Kidney (tissue), 13 donors: ENCODE measurements at regions not wholly inside any gene's neighbourhood (a gene's known extent, or its start where the extent isn't known, plus 50 kb on each side); places are given as distances from the start of the nearest gene placed in this dataset.

Experiments
- DNase-seq, 5 donors: peaks; one replicate each; pipeline ENCODE4 v3.0.0-alpha.2; 2013 to 2020
- FAIRE-seq: peaks from 2 replicates; lab custom pipeline; 2012; peaks lifted over from hg19 to GRCh38; lab: Jason Lieb, UNC
- H3K27ac ChIP-seq, 2 donors: one replicate each; pipeline ENCODE4 v1.7.0; 2013; ENCODE audit warnings: low read depth in 2 of 2, low read length in 2 of 2, inconsistent platforms in 1 of 2
- H3K27me3 ChIP-seq: one replicate; pipeline ENCODE4 v1.7.1; 2013; ENCODE audit warnings: low read length, inconsistent platforms; ENCODE audit not compliant: control insufficient read depth, insufficient read depth
- H3K36me3 ChIP-seq, 3 donors: one replicate each; pipeline versions ENCODE4 v1.7.0 to v1.7.1; 2013; ENCODE audit warnings: low read length in 3 of 3, control low read depth in 1 of 3, inconsistent platforms in 1 of 3; ENCODE audit not compliant: insufficient read depth in 3 of 3, control insufficient read depth in 2 of 3
- H3K4me1 ChIP-seq, 3 donors: one replicate each; pipeline versions ENCODE4 v1.7.0 to v1.7.1; 2013; ENCODE audit warnings: low read length in 3 of 3, inconsistent platforms in 1 of 3, low read depth in 1 of 3; ENCODE audit not compliant: control insufficient read depth in 2 of 3, insufficient read depth in 2 of 3
- H3K4me3 ChIP-seq, 3 donors: one replicate each; pipeline versions ENCODE4 v1.7.0 to v1.8.1; 2013; ENCODE audit warnings: low read length in 3 of 3, control low read depth in 1 of 3, inconsistent platforms in 1 of 3
- H3K9ac ChIP-seq, 3 donors: one replicate each; pipeline versions ENCODE4 v1.7.0 to v1.7.1; 2013; ENCODE audit warnings: low read length in 3 of 3, control low read depth in 1 of 3, inconsistent platforms in 1 of 3
- H3K9me3 ChIP-seq, 3 donors: one replicate each; pipeline versions ENCODE4 v1.7.0 to v1.7.1; 2013; ENCODE audit warnings: low read length in 3 of 3, control low read depth in 1 of 3, inconsistent platforms in 1 of 3; ENCODE audit not compliant: control insufficient read depth in 2 of 3, insufficient read depth in 1 of 3
- CTCF ChIP-seq: IDR thresholded peaks from 3 replicates; pipeline ENCODE4 v1.5.1; 2012; ENCODE audit warnings: mild to moderate bottlenecking, moderate library complexity, borderline replicate concordance; ENCODE audit not compliant: insufficient read depth; ENCODE audit errors: extremely low read depth
- intact Hi-C: fragments of 100-400 bp; cut with DNase I; formaldehyde crosslinking; loops from one replicate; pipeline ENCODE4 v1.11.1; 2022
- donor health status: control.
- donor health status: control.
- donor health status: control.
- donor health status: control.
- donor health status: control.
- donor health status: DM: yes; HTN: yes; CAD: no.
- donor health status: Normal renal cell carcinoma (clear cell type).

- no peak overlapping the region for H3K9ac ChIP-seq
- no peak overlapping the region for H3K4me3 ChIP-seq
- intact Hi-C loops: no loop called here
- no peaks in the 10 kb centered on the region for H3K36me3 ChIP-seq
- TF ChIP-seq CTCF: no peak
- peaks cover 0 to 4% (median 3%) of the 10 kb centered on the region in 3 donors for H3K9me3 ChIP-seq
- H3K27me3 ChIP-seq: no peaks in the 10 kb centered on the region
- no peak overlapping the region for H3K27ac ChIP-seq
- DNase-seq: no peak
- no peaks in the 10 kb centered on the region for H3K4me1 ChIP-seq
- FAIRE-seq: no peak
Observed at GRCh38 chr16:26273607-26274006, 581.8 kb downstream of the HS3ST4 start.

- no peak for DNase-seq
- no peaks in the 10 kb centered on the region for H3K36me3 ChIP-seq
- no peak for FAIRE-seq
- H3K27ac ChIP-seq: no peak overlapping the region
- H3K4me3 ChIP-seq: no peak overlapping the region
- no peak for TF ChIP-seq CTCF
- no peaks in the 10 kb centered on the region for H3K27me3 ChIP-seq
- H3K9me3 ChIP-seq: peaks cover 0 to 4% (median 3%) of the 10 kb centered on the region in 3 donors
- intact Hi-C loops: no loop called here
- no peak overlapping the region for H3K9ac ChIP-seq
- H3K4me1 ChIP-seq: no peaks in the 10 kb centered on the region
Observed at GRCh38 chr16:26275021-26275590, 583.3 kb downstream of the HS3ST4 start.

DNA sequence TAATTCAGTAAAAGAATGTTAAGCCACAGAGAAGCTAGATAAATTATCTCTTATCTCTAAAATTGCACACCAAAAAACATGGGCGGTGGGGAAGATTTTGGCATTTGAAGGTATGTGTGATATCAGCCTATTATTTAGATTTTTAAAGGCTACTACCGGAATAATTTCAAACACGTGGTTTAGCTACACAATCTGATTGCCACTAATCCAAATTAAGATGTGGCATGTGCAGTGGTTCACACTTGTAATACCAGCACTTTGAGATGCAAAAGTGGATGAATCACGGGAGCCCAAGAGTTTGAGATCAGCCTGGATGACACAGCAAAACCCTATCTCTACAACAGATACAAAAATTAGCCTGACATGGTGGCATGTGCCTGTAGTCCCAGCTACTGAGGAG lies 584.5 kb downstream of the HS3ST4 start:
- FAIRE-seq (no peak), DNase-seq (no peak)
- Histone ChIP-seq H3K27me3 (no peaks in the 10 kb centered on the region), H3K9ac (no peak overlapping the region), H3K36me3 (no peaks in the 10 kb centered on the region), H3K4me3 (no peak overlapping the region), H3K9me3 (peaks cover 0 to 4% (median 3%) of the 10 kb centered on the region in 3 donors), H3K4me1 (no peaks in the 10 kb centered on the region), H3K27ac (no peak overlapping the region)
- intact Hi-C loops: no loop called here
- TF ChIP-seq CTCF: no peak
